GM12891 (cell line): ENCODE measurements at regions not wholly inside any gene's neighbourhood (a gene's known extent, or its start where the extent isn't known, plus 50 kb on each side); places are given as distances from the start of the nearest gene placed in this dataset.

ENCODE experiments used
- POLR2A ChIP-seq: IDR thresholded peaks from 2 replicates; pipeline ENCODE4 v1.6.1; 2011; ENCODE audit warnings: low read depth, low read length, control low read depth
- POU2F2 ChIP-seq: IDR thresholded peaks from 2 replicates; pipeline ENCODE4 v1.6.1; 2011; ENCODE audit warnings: low read depth, mild to moderate bottlenecking, control low read depth, low read length, moderate library complexity

DNA sequence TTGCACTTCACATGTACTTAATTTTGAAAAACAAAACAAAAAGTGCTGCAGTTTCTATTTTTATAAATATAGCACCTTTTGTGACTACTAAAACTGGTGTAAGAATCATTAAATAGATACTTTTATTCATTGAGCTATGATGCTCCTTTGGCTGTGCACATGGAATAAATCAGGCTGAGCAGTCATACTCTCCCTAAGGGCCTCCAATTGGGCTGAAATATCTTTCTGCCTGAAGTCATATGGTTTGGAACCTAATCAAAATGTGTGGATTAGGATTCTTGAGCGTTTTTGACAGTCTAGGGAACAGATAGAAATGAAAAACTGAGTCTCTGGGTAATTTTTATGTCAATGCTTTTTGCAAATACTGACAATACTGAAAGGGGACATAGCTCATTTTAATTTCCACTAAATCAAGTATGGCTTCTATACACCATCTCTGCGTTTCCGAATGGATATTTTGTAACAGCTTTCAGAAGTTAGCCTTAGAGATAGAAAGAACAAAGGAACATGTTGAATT, 392.2 kb upstream of the ROBO1 start:
- TF ChIP-seq POLR2A (no peak), POU2F2 (no peak)
